ENCODE measurements at regions not wholly inside any gene's neighbourhood (a gene's known extent, or its start where the extent isn't known, plus 50 kb on each side); places are given as distances from the start of the nearest gene placed in this dataset.

GRCh38 chr10:113356794-113357680, 195.8 kb upstream of the HABP2 start:
- Histone ChIP-seq H3K4me3 (ENCODE audit: low read depth, low read length) (no peak overlapping the region), H3K36me3 (ENCODE audit: control insufficient read depth, insufficient read depth, low read length) (no peaks in the 10 kb centered on the region), H3K27me3 (ENCODE audit: control insufficient read depth, insufficient read depth, low read length) (peaks cover 10% of the 10 kb centered on the region)
- TF ChIP-seq CTCF (IDR thresholded peaks at IDR 0.05; ENCODE audit: insufficient read depth, low read length, poor library complexity, severe bottlenecking) = no peak
- DNase-seq (ENCODE audit: low read depth) = no peak

GRCh38 chr10:113357681-113358300, 195.1 kb upstream of the HABP2 start:
- TF ChIP-seq CTCF (IDR thresholded peaks at IDR 0.05; ENCODE audit: insufficient read depth, low read length, poor library complexity, severe bottlenecking) = no peak
- peaks cover 10% of the 10 kb centered on the region for H3K27me3 ChIP-seq (ENCODE audit: control insufficient read depth, insufficient read depth, low read length)
- no peak overlapping the region for H3K4me3 ChIP-seq (ENCODE audit: low read depth, low read length)
- DNase-seq (ENCODE audit: low read depth) = no peak
- H3K36me3 ChIP-seq (ENCODE audit: control insufficient read depth, insufficient read depth, low read length) = no peaks in the 10 kb centered on the region

GRCh38 chr10:113359655-113360054, 193.2 kb upstream of the HABP2 start:
- no peak for DNase-seq (ENCODE audit: low read depth)
- Histone ChIP-seq H3K27me3 (ENCODE audit: control insufficient read depth, insufficient read depth, low read length) (peaks cover 10% of the 10 kb centered on the region), H3K36me3 (ENCODE audit: control insufficient read depth, insufficient read depth, low read length) (no peaks in the 10 kb centered on the region), H3K4me3 (ENCODE audit: low read depth, low read length) (no peak overlapping the region)
- TF ChIP-seq CTCF (IDR thresholded peaks at IDR 0.05; ENCODE audit: insufficient read depth, low read length, poor library complexity, severe bottlenecking) = no peak

GRCh38 chr10:113360870-113361269, 192.0 kb upstream of the HABP2 start:
- Histone ChIP-seq H3K4me3 (ENCODE audit: low read depth, low read length) (no peak overlapping the region), H3K36me3 (ENCODE audit: control insufficient read depth, insufficient read depth, low read length) (no peaks in the 10 kb centered on the region), H3K27me3 (ENCODE audit: control insufficient read depth, insufficient read depth, low read length) (peaks cover 10% of the 10 kb centered on the region)
- no peak for TF ChIP-seq CTCF (IDR thresholded peaks at IDR 0.05; ENCODE audit: insufficient read depth, low read length, poor library complexity, severe bottlenecking)
- no peak for DNase-seq (ENCODE audit: low read depth)

GRCh38 chr10:113362645-113363091, 190.2 kb upstream of the HABP2 start:
- Histone ChIP-seq H3K36me3 (ENCODE audit: control insufficient read depth, insufficient read depth, low read length) (no peaks in the 10 kb centered on the region), H3K27me3 (ENCODE audit: control insufficient read depth, insufficient read depth, low read length) (peaks cover 9% of the 10 kb centered on the region), H3K4me3 (ENCODE audit: low read depth, low read length) (no peak overlapping the region)
- DNase-seq (ENCODE audit: low read depth) = no peak
- TF ChIP-seq CTCF (IDR thresholded peaks at IDR 0.05; ENCODE audit: insufficient read depth, low read length, poor library complexity, severe bottlenecking) = no peak
